GM18868 (cell line): ENCODE measurements at regions not wholly inside any gene's neighbourhood (a gene's known extent, or its start where the extent isn't known, plus 50 kb on each side); places are given as distances from the start of the nearest gene placed in this dataset.
A peak's percentile ranks its signal among the peaks of the same experiment; 100 is the strongest.
"Not testable (repeated sequence)": the region's sequence is repeated elsewhere in the genome, so short reads cannot be mapped to it uniquely, and the experiment has no call there.

Experiments
- ATAC-seq: cut with Tn5 transposase; IDR thresholded peaks from one replicate; pipeline ENCODE4 v1.9.1; 2021; ENCODE audit warnings: mild to moderate bottlenecking, moderate library complexity; ENCODE audit not compliant: unreplicated experiment

- ATAC-seq, result no peak
Measured at GRCh38 chr14:54241517-54241916, 155.3 kb upstream of the CDKN3 start.

- ATAC-seq, result no peak
Measured at GRCh38 chr14:54251356-54251755, 145.5 kb upstream of the CDKN3 start.

- ATAC-seq, result no peak
Measured at GRCh38 chr14:54252072-54252730, 144.6 kb upstream of the CDKN3 start.

DNA sequence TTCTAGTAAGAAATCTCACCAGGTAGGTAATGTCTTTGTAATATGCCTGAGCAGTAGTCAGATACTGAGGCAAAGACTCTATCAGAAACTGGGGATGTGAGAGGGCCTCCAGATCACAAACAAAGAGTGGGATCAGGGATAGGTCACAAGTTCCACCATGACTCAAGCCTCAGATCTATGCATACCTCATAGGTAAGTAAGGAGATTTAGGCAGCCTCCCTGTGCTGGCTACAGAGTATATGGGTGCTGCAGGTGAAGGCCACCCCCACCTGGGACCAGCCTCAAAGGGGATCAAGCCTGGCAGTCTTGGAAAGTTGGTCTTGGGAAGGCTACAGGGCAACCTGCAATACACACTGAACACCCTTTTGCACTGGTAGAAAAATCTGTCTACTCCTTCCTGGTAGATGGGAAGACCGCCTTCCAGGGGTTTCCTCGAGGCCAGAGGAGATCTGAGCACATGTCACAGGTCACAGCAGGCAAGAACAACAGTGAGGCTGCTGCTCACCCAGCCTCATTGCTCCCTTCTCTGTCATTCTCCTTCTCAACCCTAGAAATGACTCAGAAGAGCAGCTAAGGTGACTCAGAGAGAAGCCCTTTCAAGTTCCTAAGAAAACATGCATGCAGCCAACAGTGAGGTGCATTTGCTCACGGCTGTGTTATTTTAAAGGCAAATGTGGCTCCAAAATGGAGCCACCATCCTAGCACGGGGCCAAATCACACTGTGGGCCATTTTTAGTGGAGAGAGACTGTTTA is 143.4 kb upstream of the CDKN3 start:
- ATAC-seq, result peak; percentile 93

DNA sequence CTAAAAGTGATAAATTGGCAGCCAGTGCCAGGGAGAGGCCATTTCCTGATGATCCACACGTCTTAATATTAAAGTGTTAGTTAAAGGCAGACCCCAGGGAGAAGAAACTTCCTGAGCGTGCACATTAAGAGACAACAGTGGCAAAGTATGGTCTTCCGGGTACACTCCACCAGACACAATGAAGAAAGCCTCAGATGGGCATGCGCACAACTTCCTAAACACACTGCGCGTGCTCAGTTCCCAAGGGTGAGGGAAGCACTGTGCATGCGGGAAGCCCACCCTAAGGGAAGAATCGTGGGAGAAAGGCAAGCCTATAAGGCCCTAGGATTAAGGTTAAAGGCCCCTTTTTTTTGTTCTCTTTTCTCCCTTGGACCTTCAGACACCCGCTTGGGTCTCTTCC is 140.7 kb upstream of the CDKN3 start:
- ATAC-seq, result no peak

DNA sequence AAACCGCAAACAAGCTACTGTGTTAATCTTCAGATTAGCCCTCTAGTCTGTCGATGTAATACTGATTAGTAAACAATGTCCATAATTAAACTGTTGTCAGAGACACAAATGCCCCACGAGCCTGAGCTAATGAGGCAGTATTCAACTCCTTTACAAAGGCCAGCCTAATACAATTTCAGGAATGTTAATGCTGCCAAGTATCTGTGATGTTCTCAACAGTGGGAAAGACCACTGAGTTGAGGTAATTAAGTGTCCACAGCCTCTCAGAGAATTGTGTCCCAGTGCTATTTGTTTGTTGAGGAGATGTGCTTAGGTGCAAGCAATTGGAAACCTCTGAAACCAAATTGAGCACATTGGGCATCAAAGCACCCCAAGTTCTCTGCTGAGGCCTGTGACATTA is 139.4 kb upstream of the CDKN3 start:
- no peak for ATAC-seq

DNA sequence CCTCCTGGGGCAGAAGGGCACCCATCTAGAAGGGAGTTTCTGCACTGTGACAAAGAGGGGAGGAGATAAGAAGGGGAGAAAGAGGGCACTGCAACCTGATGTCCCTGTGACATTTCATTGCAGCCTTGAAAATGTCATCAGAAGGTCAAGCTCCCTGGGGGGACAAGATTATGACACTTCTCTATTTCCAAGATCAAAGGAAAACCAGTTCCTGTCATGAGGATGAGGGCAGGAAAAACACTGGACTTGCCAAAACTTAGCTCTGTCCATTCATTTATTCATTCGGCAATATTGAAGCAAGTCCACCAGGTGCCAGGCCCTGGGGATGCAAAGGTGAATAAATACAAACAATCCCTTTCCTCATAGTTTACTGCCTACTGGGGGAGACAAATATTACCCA is 138.4 kb upstream of the CDKN3 start:
- no peak for ATAC-seq

- no peak for ATAC-seq
Measured at GRCh38 chr14:54259821-54260220, 137.0 kb upstream of the CDKN3 start.

DNA sequence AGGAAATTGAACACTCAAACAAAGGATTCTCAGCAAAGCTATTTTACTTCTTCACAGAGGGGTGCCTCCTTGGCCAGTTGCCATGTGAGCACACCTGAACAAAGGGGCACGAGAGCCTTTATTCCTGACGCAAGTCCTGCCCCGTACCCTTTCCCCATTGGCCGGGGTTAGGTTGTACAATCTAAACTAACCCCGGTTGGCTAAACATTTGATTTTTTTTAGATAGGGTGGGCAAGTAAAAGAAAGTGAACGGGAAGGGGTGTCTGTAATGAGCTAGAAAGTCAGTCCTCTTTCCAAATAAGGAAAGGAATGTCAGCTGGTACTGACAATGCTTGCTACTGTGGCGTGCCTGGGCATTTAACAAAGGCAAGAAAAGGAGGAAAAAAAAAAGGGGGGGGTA is 135.5 kb upstream of the CDKN3 start:
- no peak for ATAC-seq

DNA sequence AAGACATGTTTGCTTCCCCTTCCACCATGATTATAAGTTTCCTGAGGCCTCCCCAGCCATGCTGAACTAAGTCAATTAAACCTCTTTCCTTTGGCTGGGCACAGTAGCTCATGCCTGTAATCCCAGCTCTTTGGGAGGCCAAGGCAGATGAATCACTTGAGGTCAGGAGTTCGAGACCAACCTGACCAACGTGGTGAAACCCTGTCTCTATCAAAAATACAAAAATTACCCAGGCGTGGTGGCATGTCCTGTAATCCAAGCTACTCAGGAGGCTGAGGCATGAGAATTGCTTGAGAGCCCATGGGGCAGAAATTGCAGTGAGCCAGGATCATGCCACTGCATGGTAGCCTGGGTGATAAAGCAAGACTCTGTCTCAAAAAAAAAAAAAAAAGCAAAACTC is 130.2 kb upstream of the CDKN3 start:
- ATAC-seq, result not testable (repeated sequence)

DNA sequence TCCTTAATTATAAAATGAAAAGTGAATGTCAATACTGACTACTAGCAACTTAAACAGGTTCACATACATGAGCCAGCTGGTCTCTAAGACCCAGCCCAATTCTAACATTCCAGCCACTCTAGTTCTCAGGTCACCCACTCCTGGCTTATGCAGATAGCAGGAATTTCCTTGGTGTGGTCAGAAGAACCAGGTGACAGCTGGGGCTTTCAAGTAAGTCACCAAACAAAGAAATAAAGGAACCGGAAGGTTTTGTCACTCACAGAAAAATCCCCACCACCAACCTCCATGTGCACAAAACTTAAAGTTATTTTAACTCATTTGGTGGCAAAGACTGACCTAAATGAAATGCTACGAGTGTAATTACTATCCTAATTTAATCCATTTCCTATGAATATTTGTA is 129.6 kb upstream of the CDKN3 start:
- ATAC-seq, result peak; percentile 89

GRCh38 chr14:54275997-54276725 is 120.6 kb upstream of the CDKN3 start:
- no peak for ATAC-seq

DNA sequence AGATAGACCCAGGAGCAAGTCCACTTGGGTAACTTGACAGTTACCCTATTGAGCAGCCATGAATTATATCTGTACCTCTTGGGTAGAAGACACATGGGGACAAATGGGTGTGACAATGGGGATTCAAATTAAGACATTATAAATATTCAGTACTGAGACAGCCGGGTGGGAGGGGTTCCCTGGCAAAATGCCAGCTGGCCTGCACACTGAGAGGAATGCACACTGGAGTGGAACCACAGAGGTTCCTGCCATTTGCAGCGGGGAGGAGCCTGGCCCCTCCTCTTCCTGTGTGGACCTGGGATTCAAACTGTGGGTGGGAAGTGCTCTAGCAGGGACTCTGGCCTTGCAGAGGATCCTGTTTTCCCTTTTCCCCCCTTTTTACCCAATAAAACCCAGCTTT is 118.7 kb upstream of the CDKN3 start:
- no peak for ATAC-seq

- no peak for ATAC-seq
Measured at GRCh38 chr14:54278665-54279295, 118.0 kb upstream of the CDKN3 start.

GRCh38 chr14:54282849-54283248 is 114.0 kb upstream of the CDKN3 start:
- no peak for ATAC-seq

GRCh38 chr14:54285030-54285429 is 111.8 kb upstream of the CDKN3 start:
- ATAC-seq, result no peak

- ATAC-seq, result no peak
Measured at GRCh38 chr14:54291491-54292191, 105.2 kb upstream of the CDKN3 start.

DNA sequence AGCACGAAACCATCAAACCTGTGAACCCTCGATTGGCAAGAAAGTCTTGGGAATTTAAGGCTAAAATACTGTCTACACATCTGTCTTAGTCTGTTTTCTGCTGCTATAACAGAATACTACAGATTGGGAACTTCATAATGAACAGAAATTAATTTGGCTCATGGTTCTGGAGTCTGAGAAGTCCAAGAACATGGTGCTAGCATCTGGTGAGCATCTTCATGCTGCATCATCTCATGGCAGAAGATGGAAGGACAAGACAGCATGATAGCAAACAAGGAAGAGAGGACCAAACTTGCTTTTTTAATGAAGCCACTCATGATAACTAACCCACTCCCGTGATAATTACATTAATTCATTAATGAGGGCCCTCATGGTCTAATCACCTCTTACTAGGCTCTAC is 102.0 kb upstream of the CDKN3 start:
- no peak for ATAC-seq

DNA sequence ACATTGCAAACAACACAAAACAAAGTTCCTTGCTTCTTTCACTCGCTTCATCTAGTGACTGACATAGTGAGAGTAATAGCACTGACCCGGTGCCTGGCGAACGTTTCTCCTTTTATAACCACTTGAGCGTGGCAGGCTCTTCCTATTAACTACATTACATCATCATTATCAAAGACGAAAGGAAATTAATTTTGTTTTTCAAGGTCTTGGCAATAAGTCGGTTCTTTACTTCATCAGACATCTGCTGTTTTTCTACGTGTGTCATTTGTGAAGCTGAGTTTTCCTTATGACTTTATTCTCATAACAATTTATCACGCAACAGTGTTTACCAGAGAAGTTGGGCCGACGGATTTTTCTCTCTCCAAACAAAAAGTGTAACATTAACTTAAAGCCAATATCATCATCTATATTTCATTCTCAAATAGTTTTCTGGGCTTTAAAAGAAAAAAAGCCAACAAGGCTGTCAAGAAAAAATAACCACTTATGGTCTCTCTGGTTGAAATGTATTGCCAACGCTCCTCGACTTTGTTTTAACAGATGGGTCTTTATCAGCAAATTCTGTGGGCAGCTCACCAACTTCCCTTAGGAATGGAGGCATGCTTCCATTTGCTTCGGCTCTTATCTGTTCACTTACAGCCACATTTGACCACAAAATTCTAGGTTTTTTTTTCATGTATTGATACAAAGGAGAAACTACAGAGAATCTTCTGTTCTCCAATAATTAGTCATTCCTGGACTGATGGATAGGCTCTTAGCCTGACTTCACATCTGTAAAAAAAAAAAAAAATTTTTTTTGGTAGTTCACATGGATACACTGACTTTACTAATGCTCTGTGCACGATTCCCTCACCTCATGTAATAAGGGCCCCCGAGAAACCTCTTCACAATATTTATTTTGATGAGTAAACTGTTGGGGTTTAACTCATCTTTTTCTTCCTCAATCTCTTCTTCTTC is 97.1 kb upstream of the CDKN3 start:
- ATAC-seq, result no peak

GRCh38 chr14:54300881-54301280 is 95.9 kb upstream of the CDKN3 start:
- ATAC-seq, result no peak
